ENCODE measurements at regions not wholly inside any gene's neighbourhood (a gene's known extent, or its start where the extent isn't known, plus 50 kb on each side); places are given as distances from the start of the nearest gene placed in this dataset.
"Not testable (repeated sequence)": the region's sequence is repeated elsewhere in the genome, so short reads cannot be mapped to it uniquely, and the experiment has no call there.

GRCh38 chr10:57336341-57336740, 931.4 kb downstream of the IPMK start:
- Mint-ChIP-seq H3K36me3 (ENCODE audit: low read depth) (no peaks in the 10 kb centered on the region), H3K4me1 (ENCODE audit: low read depth) (no peaks in the 10 kb centered on the region), H3K27ac (no peak overlapping the region), H3K27me3 (no peaks in the 10 kb centered on the region), H3K4me3 (no peak overlapping the region), H3K9me3 (no peaks in the 10 kb centered on the region)
- Histone ChIP-seq H3K4me3 (ENCODE audit: low read length) (no peak overlapping the region), H3K9me3 (ENCODE audit: control insufficient read depth in 1 of 2, insufficient read depth in 1 of 2, low read length in 2 of 2) (peaks cover 0 to 5% of the 10 kb centered on the region in 2 experiments), H3K27ac (ENCODE audit: low read depth in 1 of 2, low read length in 2 of 2) (no peak overlapping the region), H3K27me3 (ENCODE audit: control insufficient read depth in 1 of 2, insufficient read depth in 2 of 2, low read length in 2 of 2) (no peaks in the 10 kb centered on the region), H3K4me1 (ENCODE audit: insufficient read depth, low read length) (no peaks in the 10 kb centered on the region), H3K36me3 (ENCODE audit: insufficient read depth, low read length) (no peaks in the 10 kb centered on the region)
- ChIA-PET POLR2A (no interaction called here), CTCF (no interaction called here)
- ATAC-seq (ENCODE audit: poor library complexity) = no peak
- no peak for DNase-seq
- intact Hi-C loops (cut with DNase I, micrococcal nuclease) = loop anchor here in 1 of 2 experiments (5.0 to 10.0 kb wide), 2 partner anchors 816 to 958 kb away; no protein-coding TSS in a partner anchor
- no peak for TF ChIP-seq CTCF (IDR thresholded peaks at IDR 0.05)

GRCh38 chr10:57334523-57334922, 933.2 kb downstream of the IPMK start:
- POLR2A ChIA-PET = no interaction called here
- H3K4me3 Mint-ChIP-seq = no peak overlapping the region
- Histone ChIP-seq H3K4me3 (ENCODE audit: low read length) (no peak overlapping the region), H3K27ac (ENCODE audit: low read depth in 1 of 2, low read length in 2 of 2) (no peak overlapping the region), H3K36me3 (ENCODE audit: insufficient read depth, low read length) (no peaks in the 10 kb centered on the region), H3K27me3 (ENCODE audit: control insufficient read depth in 1 of 2, insufficient read depth in 2 of 2, low read length in 2 of 2) (no peaks in the 10 kb centered on the region), H3K9me3 (ENCODE audit: control insufficient read depth in 1 of 2, insufficient read depth in 1 of 2, low read length in 2 of 2) (peaks cover 0 to 5% of the 10 kb centered on the region in 2 experiments), H3K4me1 (ENCODE audit: insufficient read depth, low read length) (no peaks in the 10 kb centered on the region)
- H3K27ac Mint-ChIP-seq = no peak overlapping the region
- no peaks in the 10 kb centered on the region for H3K9me3 Mint-ChIP-seq
- intact Hi-C loops (cut with DNase I, micrococcal nuclease) = loop anchor here in 1 of 2 experiments (10.0 kb wide), 1 partner anchor 960 kb away; no protein-coding TSS in a partner anchor
- no peaks in the 10 kb centered on the region for H3K4me1 Mint-ChIP-seq (ENCODE audit: low read depth)
- no peaks in the 10 kb centered on the region for H3K36me3 Mint-ChIP-seq (ENCODE audit: low read depth)
- CTCF ChIA-PET = no interaction called here
- no peak for ATAC-seq (ENCODE audit: poor library complexity)
- H3K27me3 Mint-ChIP-seq = no peaks in the 10 kb centered on the region
- no peak for DNase-seq
- no peak for TF ChIP-seq CTCF (IDR thresholded peaks at IDR 0.05)

- Mint-ChIP-seq H3K36me3 (ENCODE audit: low read depth) (no peaks in the 10 kb centered on the region), H3K4me3 (no peak overlapping the region), H3K27ac (no peak overlapping the region), H3K27me3 (no peaks in the 10 kb centered on the region), H3K9me3 (no peaks in the 10 kb centered on the region), H3K4me1 (ENCODE audit: low read depth) (no peaks in the 10 kb centered on the region)
- H3K36me3 ChIP-seq (ENCODE audit: insufficient read depth, low read length) = no peaks in the 10 kb centered on the region
- no peak overlapping the region for H3K27ac ChIP-seq (ENCODE audit: low read depth in 1 of 2, low read length in 2 of 2)
- no peak for TF ChIP-seq CTCF (IDR thresholded peaks at IDR 0.05)
- H3K4me3 ChIP-seq (ENCODE audit: low read length) = no peak overlapping the region
- POLR2A ChIA-PET = no interaction called here
- no peaks in the 10 kb centered on the region for H3K27me3 ChIP-seq (ENCODE audit: control insufficient read depth in 1 of 2, insufficient read depth in 2 of 2, low read length in 2 of 2)
- no peaks in the 10 kb centered on the region for H3K4me1 ChIP-seq (ENCODE audit: insufficient read depth, low read length)
- peaks cover 0 to 5% of the 10 kb centered on the region in 2 experiments for H3K9me3 ChIP-seq (ENCODE audit: control insufficient read depth in 1 of 2, insufficient read depth in 1 of 2, low read length in 2 of 2)
- no peak for ATAC-seq (ENCODE audit: poor library complexity)
- intact Hi-C loops (cut with DNase I, micrococcal nuclease) = loop anchor here in 1 of 2 experiments (10.0 kb wide), 1 partner anchor 961 kb away; no protein-coding TSS in a partner anchor
- no peak for DNase-seq
- CTCF ChIA-PET = no interaction called here
Observed at GRCh38 chr10:57333880-57334279, 933.8 kb downstream of the IPMK start.

- H3K9me3 Mint-ChIP-seq; H3K27me3 Mint-ChIP-seq; H3K36me3 Mint-ChIP-seq (ENCODE audit: low read depth); H3K4me1 ChIP-seq (ENCODE audit: insufficient read depth, low read length); H3K4me3 Mint-ChIP-seq; H3K27me3 ChIP-seq (ENCODE audit: control insufficient read depth in 1 of 2, insufficient read depth in 2 of 2, low read length in 2 of 2); H3K4me3 ChIP-seq (ENCODE audit: low read length); ATAC-seq (ENCODE audit: poor library complexity); H3K36me3 ChIP-seq (ENCODE audit: insufficient read depth, low read length); H3K4me1 Mint-ChIP-seq (ENCODE audit: low read depth); H3K27ac Mint-ChIP-seq; CTCF ChIA-PET; intact Hi-C loops (cut with DNase I, micrococcal nuclease); DNase-seq; H3K27ac ChIP-seq (ENCODE audit: low read depth in 1 of 2, low read length in 2 of 2): not testable (repeated sequence)
- peaks cover 0 to 16% of the 10 kb centered on the region in 2 experiments for H3K9me3 ChIP-seq (ENCODE audit: control insufficient read depth in 1 of 2, insufficient read depth in 1 of 2, low read length in 2 of 2)
- POLR2A ChIA-PET = interaction anchor here (0.7 kb wide), 1 partner anchor 75 kb away, joined by 3 read pairs; no protein-coding TSS in a partner anchor
Observed at GRCh38 chr10:57321400-57321854, 946.3 kb downstream of the IPMK start.

Measured in CD4-positive, alpha-beta T cell (primary cell).